Thyroid gland (tissue), 4 donors: ENCODE measurements at regions not wholly inside any gene's neighbourhood (a gene's known extent, or its start where the extent isn't known, plus 50 kb on each side); places are given as distances from the start of the nearest gene placed in this dataset.
A peak's percentile ranks its signal among the peaks of the same experiment; 100 is the strongest.

Experiments
- DNase-seq, 2 donors: peaks; one replicate each; pipeline ENCODE4 v3.0.0-alpha.2; 2019
- H3K27ac ChIP-seq, 3 donors: fragments of 200-600 bp; sonication (generic); 1 replicate in 2 of 3; 2 replicates in 1 of 3; pipeline ENCODE4 v1.5.1; 2016 to 2019; ENCODE audit warnings: mild to moderate bottlenecking in 1 of 3, moderate library complexity in 1 of 3
- H3K27me3 ChIP-seq: fragments of 200-600 bp; sonication (generic); one replicate; pipeline ENCODE4 v1.5.1; 2019
- H3K36me3 ChIP-seq, 2 donors: fragments of 200-600 bp; sonication (generic); one replicate each; pipeline ENCODE4 v1.5.1; 2016 to 2019
- H3K4me1 ChIP-seq, 2 donors: fragments of 200-600 bp; sonication (generic); one replicate each; pipeline ENCODE4 v1.5.1; 2017 to 2019
- H3K4me3 ChIP-seq, 3 donors: fragments of 200-600 bp; sonication (generic); replicated peaks in 1 of 3; 1 replicate in 2 of 3; 2 replicates in 1 of 3; pipeline ENCODE4 v1.5.1; 2016; ENCODE audit warnings: mild to moderate bottlenecking in 1 of 3
- H3K9me3 ChIP-seq: fragments of 200-600 bp; sonication (generic); one replicate; pipeline ENCODE4 v1.5.1; 2017
- POLR2A ChIP-seq, 2 donors: fragments of 450-650 bp; IDR thresholded peaks; one replicate each; pipeline ENCODE4 v1.6.1; 2017; ENCODE audit warnings: antibody characterized with exemption in 2 of 2, mild to moderate bottlenecking in 2 of 2, moderate library complexity in 1 of 2
- WGBS, 2 donors: methylation state at CpG; one replicate each; pipeline ENCODE4 v1.1.5; 2017; 5-methylcytosine and 5-hydroxymethylcytosine counted together
- intact Hi-C: fragments of 100-400 bp; cut with DNase I; formaldehyde crosslinking; loops from one replicate; pipeline ENCODE4 v1.15.1; 2023
- TF ChIP-seq, protein P1 (sequence below), 6 experiments: fragments of 200-600 bp in 3 of 6; fragments of 450-650 bp in 3 of 6; sonication (generic) in 3 of 6; IDR thresholded peaks; one replicate each; pipeline ENCODE4 v1.5.1; 2016 to 2019; ENCODE audit warnings: antibody characterized with exemption in 6 of 6, mild to moderate bottlenecking in 2 of 6, inconsistent platforms in 1 of 6, moderate library complexity in 1 of 6

DNA sequence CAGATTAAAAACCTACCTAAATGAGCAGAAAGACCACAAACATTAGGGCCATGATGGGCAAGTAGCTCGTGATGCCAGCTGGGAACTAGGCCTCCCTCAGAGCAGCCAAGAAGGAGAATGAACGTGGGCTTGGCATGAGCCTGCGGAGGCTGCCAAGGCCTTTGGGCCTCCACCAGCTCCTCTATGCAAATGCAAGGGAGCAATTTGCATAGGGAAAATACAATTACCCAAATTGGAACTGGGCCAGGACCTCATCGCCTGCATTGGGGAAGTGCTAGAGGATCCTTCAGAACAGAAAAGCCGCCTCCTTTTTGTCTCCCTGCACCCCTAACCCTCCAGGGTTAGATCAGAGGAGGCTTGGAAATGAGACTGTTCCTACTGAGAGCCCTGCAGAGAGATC, 326.4 kb downstream of the SMAD2 start:
- WGBS, 2 donors, result 78 to 88% methylated on average over 5 of the region's 5 CpGs
- peak overlapping the region in 2 of 3 donors; percentile 7 to 47 for H3K27ac ChIP-seq
- no peak for DNase-seq

DNA sequence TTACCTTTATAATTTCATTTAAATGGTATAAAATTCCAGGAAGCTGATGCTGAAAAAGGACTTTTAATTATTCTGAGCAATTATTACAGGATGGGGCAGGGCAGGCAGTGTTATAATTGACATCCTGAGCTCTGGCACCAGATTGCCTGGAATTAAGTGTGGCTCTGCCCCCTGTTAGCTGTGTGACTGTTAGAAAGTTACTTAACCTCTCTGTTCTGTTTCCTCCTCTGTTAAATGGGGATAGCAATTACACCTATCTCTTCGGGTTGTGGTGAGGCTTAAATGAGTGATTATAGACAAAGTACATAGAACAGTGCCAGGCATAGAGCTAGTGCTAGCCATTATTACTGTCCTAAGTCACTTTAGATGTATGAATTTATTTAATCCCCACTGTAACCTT, 327.3 kb downstream of the SMAD2 start:
- 96 to 97% methylated on average over 1 of the region's 1 CpG for WGBS, 2 donors
- H3K27me3 ChIP-seq, result no peaks in the 10 kb centered on the region
- H3K9me3 ChIP-seq, result no peaks in the 10 kb centered on the region
- H3K27ac ChIP-seq, result no peak overlapping the region
- intact Hi-C loops, result no loop called here
- TF ChIP-seq, protein P1, sequence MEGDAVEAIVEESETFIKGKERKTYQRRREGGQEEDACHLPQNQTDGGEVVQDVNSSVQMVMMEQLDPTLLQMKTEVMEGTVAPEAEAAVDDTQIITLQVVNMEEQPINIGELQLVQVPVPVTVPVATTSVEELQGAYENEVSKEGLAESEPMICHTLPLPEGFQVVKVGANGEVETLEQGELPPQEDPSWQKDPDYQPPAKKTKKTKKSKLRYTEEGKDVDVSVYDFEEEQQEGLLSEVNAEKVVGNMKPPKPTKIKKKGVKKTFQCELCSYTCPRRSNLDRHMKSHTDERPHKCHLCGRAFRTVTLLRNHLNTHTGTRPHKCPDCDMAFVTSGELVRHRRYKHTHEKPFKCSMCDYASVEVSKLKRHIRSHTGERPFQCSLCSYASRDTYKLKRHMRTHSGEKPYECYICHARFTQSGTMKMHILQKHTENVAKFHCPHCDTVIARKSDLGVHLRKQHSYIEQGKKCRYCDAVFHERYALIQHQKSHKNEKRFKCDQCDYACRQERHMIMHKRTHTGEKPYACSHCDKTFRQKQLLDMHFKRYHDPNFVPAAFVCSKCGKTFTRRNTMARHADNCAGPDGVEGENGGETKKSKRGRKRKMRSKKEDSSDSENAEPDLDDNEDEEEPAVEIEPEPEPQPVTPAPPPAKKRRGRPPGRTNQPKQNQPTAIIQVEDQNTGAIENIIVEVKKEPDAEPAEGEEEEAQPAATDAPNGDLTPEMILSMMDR (IDR thresholded peaks at IDR 0.05), result no peak
- TF ChIP-seq POLR2A (IDR thresholded peaks at IDR 0.05), result no peak
- H3K4me3 ChIP-seq, result no peak overlapping the region
- peaks cover 12 to 23% of the 10 kb centered on the region in 2 donors for H3K4me1 ChIP-seq
- DNase-seq, result no peak
- H3K36me3 ChIP-seq, result no peaks in the 10 kb centered on the region

More for the DNA sequence above, 326.4 kb downstream of the SMAD2 start:
- Histone ChIP-seq H3K36me3 (no peaks in the 10 kb centered on the region), H3K4me3 (no peak overlapping the region), H3K4me1 (peaks cover 12 to 23% of the 10 kb centered on the region in 2 donors), H3K27me3 (no peaks in the 10 kb centered on the region), H3K9me3 (no peaks in the 10 kb centered on the region)
- no peak for TF ChIP-seq POLR2A (IDR thresholded peaks at IDR 0.05)
- TF ChIP-seq, protein P1 (IDR thresholded peaks at IDR 0.05), result no peak
- intact Hi-C loops, result no loop called here

DNA sequence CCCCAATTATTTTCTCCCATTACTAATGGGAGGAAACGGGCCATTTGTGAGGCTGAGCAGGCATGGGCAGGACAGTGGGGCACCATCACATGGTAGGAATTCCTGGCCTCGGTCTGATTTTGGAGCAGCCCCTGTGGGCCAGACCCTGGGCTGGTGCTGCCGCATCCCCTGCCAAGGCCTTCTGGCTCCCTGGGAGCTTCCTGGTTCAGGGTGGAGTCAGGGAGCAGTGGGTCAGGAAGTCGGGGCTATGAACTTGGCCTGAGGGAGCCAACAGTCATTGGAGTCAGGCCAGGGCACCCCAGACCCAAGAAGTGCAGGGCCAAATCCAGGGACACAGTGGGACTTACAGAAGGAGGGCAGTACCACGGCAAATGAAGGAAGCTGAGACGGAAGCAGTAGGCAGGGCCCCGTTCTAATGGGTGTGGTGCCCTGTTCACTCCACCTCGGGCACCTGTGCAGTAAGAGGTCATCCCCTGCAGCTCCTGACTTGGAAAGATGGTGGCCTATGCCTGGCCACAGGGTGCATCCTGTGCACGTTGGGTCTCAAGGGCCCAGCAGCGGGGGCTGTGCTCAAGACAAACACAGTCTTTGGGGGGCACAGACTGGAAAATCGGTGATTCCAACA, 328.1 kb downstream of the SMAD2 start:
- 78 to 90% methylated on average over 9 to 11 of the region's 11 CpGs for WGBS, 2 donors
- intact Hi-C loops, result no loop called here
- TF ChIP-seq, protein P1 (IDR thresholded peaks at IDR 0.05), result no peak
- TF ChIP-seq POLR2A (IDR thresholded peaks at IDR 0.05), result no peak

DNA sequence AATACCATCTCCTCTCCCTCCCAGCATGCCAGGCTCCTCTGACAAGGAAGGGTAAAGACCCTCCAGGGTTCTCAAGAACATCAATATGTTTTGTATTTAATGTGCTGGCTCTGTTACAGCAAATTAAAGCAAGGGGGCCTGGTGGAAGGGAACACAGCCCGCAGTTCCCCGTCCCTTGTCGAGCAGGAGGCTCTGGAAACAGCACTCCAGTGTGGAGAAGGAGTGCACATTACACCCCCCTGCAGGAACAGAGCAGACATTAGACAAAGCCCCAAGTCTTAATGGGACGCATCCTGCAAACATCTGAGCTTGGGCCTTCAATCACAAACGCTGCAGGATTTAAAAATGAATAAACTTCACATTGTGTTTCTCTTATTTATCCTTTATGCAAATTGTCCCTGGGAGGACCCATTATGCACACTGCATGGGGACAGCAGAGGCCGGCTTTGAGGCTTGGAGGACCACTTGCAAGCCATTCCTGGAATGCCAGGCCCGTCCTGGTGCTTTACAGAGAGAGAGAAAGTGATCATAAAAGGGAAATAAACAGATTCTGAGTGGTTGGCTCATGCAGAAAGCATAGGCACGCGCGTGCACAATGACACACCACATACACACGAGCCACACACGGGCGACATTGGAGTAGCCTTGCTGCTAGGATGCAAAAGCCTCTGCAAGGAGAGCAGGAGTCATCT, 328.7 kb downstream of the SMAD2 start:
- H3K9me3 ChIP-seq, result no peaks in the 10 kb centered on the region
- DNase-seq, result no peak
- WGBS, 2 donors, result 68 to 69% methylated on average over 13 of the region's 13 CpGs
- H3K27ac ChIP-seq, result no peak overlapping the region
- H3K36me3 ChIP-seq, result no peaks in the 10 kb centered on the region
- H3K27me3 ChIP-seq, result no peaks in the 10 kb centered on the region
- peaks cover 12 to 23% of the 10 kb centered on the region in 2 donors for H3K4me1 ChIP-seq
- intact Hi-C loops, result no loop called here
- no peak overlapping the region for H3K4me3 ChIP-seq
- TF ChIP-seq, protein P1 (IDR thresholded peaks at IDR 0.05), result no peak
- TF ChIP-seq POLR2A (IDR thresholded peaks at IDR 0.05), result no peak

More for the DNA sequence above, 328.1 kb downstream of the SMAD2 start:
- H3K27me3 ChIP-seq, result no peaks in the 10 kb centered on the region
- no peaks in the 10 kb centered on the region for H3K9me3 ChIP-seq
- H3K4me3 ChIP-seq, result no peak overlapping the region
- H3K27ac ChIP-seq, result no peak overlapping the region
- peaks cover 12 to 23% of the 10 kb centered on the region in 2 donors for H3K4me1 ChIP-seq
- DNase-seq, result no peak
- H3K36me3 ChIP-seq, result no peaks in the 10 kb centered on the region
